HG03060 (cell line): ENCODE measurements at regions not wholly inside any gene's neighbourhood (a gene's known extent, or its start where the extent isn't known, plus 50 kb on each side); places are given as distances from the start of the nearest gene placed in this dataset.
"Not testable (repeated sequence)": the region's sequence is repeated elsewhere in the genome, so short reads cannot be mapped to it uniquely, and the experiment has no call there.

ENCODE experiments used
- ATAC-seq: cut with Tn5 transposase; IDR thresholded peaks from one replicate; pipeline ENCODE4 v1.9.1; 2021; ENCODE audit warnings: low read depth, moderate number of reproducible peaks; ENCODE audit not compliant: unreplicated experiment

DNA sequence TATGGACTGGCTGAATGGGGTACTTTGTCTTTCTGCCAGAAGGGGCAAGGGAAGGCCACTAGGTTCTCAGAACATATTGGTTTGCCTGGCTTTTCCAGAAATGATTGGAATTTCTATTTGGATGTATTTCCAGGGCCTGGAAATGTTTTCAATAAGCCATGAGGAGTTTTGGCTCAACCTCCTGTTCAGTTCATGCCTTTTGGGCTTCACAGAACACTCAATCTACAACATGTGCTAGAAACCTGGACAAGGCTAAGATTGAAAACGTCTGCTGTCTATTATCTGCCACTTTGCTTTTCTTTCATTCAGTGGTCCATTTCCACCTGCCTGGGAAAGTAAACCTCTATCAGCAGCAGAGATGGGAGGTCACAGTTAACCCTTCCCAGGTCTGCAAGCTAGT is 793.4 kb downstream of the TENT5A start:
- no peak for ATAC-seq

DNA sequence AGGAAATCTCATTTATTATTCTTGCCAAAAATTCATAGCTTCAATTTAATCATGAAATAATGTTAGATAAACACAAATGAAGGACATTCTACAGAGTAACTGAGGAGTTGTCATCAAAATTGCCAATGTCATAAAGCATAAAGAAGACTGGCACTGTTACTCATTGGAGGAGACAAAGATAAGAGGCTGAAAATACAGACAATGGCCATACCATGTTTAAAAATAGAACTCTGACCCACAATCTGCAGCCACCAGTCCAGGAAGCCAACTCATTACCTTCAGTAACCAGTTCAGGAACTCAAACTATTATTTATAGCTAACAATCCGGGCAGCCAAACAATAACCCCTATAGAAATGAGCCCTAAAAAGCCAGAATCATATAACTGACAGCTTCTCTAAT is 795.6 kb downstream of the TENT5A start:
- ATAC-seq = no peak

DNA sequence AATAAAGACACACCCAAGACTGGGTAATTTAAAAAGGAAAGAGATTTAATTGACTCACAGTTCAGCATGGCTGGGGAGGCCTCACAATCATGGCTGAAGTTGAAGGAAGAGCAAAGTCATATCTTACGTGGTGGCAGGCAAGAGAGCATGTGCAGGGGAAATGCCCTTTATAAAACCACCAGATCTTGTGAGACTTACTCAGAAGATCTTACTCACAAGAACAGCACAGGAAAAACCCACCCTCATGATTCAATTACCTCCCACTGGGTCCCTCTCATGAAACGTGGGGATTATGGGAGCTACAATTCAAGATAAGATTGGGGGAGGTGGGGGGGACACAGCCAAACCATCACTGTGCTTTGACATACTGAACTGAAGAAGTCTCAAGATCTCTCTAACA is 800.0 kb downstream of the TENT5A start:
- ATAC-seq = not testable (repeated sequence)

DNA sequence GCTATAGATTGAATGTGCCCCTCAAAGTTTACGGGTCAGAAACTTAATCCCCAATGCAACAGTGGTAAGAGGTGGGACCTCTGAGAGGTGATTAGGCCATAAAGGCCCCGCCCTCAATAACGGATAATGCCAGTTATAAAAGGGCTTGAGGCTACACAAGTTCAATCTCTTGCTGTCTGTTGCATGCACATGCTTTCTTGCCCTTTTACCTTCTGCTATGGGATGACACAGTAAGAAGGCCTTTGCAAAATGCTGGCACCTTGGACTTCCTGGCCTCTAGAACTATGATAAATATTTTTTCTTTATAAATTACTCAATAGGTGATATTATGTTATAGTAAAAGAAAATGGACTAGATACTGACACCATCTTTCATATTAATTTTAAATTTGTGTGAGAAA is 806.1 kb downstream of the TENT5A start:
- ATAC-seq = no peak

DNA sequence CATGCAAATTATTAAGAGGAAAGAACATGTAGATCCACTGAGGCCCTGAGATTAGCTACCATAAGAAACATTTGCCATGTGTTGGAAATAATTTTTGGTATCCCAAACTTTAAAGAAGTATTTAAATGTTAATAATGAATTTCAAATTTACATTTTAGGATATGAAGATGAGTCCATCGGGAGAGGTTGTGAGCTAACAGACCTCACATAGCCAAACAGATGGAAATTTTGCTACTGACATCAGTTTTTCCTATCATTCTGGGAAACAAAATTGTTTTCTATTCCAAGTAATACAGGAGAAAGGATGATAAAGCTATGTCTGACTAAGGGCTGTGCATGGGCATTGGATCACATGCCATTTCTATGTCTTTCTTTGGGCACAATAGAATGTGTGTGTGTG is 809.6 kb downstream of the TENT5A start:
- ATAC-seq = no peak

DNA sequence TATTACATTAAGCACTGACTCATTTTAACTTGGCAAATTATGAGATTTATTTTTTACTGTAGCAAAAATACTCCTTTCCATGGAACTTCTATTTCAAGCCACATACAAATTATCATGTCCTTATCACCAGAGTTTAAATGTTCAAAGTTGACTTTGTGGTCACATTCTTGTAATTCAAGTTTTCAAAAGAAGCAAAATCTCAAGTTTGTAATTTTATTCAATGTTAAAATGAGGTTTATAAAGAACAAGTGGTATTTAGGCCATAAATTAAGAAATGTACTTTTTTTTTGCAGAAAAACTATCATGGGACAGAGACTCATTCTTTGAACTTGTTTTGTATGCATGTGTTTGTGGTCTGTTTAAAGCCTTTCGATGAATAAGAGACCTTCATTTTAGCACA is 811.5 kb downstream of the TENT5A start:
- no peak for ATAC-seq

DNA sequence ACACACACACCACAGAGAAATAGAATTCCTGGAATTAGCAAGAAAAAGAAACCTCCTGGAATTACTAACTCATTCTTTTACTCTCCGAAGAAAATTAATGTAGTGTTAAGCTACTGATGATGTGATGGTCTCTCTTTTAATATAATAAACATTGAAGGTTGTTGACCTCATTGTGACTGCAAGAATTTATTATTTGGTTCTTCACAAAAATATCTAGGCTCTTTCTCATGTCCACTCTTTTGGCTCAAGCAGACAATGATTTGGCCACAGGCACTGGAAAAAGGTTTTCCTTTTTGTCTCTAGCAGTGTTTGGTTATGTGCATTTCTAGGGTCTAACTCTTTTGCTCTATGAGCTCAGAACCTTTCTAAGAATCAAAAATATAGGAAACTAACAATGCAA is 811.9 kb downstream of the TENT5A start:
- no peak for ATAC-seq

DNA sequence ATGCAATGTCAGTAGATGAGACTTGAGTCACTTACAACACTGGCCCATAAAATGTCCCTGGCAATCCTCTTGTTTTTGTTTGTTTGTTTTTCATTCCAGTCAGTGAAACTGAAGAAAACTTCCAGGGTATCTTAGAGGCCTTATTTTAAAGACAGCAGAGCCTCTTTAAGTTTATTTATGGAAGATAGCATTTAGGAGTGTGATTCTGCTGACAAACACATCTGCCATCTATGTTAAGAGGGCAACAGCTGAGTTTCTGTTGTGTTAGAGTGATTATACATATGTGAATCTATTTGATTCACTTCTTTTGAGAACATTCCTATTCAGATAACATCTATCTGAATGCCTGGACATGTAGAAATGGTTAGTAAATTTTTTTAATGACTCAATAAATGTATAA is 812.6 kb downstream of the TENT5A start:
- ATAC-seq = no peak

DNA sequence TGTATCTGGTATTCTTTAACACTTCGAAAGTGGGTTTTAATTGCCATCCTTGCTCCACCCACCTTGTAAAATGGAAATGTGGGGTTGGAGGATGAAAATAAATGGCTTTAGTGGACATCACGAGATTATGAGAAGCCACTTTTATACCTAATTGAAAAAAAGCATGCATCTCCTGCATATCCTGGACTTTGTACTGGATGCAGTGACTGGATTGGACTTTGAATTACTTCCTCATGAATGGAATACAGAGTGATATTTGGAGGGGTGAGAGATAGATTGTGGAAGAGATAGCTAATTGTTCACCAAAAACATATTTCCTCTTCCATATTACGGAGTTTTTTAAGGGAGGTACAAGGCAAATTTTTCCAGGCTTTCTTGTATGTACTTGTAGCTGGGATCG is 813.0 kb downstream of the TENT5A start:
- ATAC-seq = no peak

DNA sequence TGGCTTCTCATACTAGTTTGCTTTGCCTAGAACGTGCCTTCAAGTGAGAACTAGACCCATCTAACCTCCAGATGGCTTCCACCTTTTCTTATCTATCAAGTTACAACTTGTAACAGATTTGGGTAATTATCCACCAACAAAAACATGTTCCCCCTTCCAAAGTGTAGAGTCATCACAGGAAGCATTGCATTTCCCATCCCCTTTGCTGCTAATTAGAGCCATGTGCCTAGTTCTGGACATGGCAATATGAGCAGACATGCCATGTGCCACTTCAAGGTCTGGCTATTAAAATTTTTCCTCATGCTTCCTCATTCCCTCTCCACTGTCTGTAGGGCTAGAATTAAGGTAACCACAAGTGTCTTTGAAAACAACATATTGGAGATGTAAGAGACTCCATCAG is 814.4 kb downstream of the TENT5A start:
- ATAC-seq = no peak

DNA sequence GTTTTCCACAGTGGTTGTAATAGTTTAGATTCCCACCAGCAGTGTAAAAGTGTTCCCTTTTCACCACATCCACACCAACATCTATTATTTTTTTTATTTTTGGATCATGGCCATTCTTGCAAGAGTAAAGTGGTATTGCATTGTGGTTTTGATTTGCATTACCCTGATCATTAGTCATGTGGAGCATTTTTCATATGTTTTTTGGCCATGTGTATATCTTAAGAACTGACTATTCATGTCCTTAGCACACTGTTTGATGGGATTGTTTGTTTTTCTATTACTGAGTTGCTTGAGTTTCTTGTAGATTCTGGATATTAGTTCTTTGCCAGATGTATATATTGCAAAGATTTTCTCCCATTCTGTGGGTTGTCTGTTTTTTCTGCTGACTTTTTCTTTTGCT is 820.1 kb downstream of the TENT5A start:
- ATAC-seq = no peak

DNA sequence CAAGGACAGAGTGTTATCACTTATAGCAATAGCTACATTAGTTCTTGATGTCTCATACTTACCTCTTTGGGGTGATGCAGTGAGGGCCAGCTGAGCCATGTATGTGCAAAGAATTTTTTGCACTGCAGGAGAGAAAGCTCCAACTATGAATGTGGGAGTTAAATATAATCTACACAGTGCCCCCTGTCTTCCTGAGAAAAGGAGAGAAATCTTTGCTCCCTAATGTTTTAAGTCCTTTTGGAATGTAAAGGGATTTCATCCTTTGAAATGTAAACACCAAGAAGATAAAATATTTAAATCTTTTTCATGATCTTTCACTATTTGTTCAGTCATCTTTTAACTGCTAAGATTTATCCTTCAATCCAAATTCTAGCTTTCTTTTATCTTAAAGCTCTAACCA is 822.1 kb downstream of the TENT5A start:
- no peak for ATAC-seq

DNA sequence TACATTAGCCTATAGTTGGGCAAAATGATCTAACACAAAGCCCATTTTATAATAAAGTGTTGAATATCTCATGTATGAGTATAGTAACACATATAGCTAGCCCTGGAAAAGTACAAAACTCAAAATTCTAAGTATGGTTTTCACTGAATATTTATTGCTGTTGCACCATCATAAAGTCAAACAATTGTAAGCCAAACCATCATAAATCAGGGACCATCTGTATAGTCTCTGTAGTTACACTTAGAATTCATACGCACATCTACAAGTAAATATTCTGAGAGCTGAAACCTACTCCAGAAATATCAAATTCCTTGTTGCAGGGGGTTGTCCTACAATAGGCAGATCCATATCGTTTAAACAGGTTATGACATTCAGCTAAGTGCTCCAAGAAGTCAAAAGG is 817.3 kb downstream of the BCKDHB start:
- no peak for ATAC-seq

DNA sequence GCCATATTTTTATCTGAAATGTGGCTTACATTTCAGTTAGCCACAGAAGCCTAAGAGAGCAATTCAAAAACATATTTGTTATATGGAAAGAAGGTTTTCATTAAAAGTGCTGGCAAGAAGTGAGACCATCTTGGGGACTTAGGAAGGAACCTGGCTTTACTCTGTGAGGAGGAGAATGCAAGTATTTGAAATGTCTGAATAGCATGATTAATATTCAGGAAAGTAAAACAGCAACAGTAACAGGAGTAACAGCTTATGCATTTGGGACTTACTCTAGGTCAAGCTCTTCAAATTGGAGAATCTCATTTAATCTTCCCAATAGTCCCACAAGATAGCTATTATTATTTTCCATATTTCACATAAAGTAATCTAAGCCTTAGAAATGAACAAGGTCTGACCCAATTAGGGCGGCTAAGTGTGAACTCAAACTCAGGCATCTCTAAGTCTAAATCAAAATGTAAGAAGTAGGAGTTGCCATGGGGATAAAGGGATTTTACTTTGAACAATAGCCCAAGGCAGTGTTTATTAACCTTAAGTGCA is 816.5 kb downstream of the BCKDHB start:
- no peak for ATAC-seq

DNA sequence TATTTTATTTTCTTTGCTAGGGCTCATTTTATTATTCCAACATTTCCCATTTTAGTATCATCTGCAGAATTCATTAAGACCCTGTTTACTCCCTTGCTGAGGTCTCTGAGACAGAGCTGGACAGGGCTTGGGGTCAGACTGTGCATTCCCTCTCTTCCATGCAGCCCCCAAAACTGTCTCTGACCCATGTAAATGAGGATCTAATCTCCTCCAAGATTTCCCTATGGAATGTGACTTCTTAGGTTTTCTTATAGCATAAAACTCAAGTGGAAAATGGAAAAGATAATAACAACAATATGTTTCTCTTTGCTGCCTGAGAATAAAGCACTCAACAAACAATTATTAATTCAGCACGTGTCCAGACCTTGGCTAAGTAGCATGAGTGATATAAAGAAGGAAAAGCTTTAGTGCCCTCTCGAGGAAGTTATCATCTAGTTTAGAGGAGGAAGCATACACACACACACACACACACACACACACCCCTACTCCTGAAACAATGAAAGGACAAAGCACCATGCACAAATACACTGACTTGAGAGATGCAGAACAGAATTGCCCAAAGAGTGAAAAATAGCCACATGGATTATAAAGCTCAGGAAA is 815.5 kb downstream of the BCKDHB start:
- ATAC-seq = no peak

DNA sequence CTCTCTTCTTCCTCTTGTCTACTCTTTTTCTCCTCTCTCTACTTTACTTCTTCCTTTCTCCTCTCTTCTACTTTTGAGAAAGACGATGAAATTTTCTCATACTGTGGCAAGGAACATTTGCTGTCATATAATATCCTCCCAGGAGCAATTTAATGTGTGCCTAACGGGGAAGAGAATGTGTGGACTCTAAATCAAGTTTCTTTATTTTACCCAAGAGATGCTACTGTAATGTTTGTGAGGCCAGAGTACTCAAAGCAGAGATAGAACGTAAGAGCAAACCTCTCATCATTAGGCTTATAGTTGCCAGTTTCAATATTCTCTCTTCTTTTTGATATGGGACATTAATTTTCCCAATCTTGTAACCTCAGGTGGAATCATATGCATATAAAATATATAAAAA is 801.4 kb downstream of the BCKDHB start:
- no peak for ATAC-seq

DNA sequence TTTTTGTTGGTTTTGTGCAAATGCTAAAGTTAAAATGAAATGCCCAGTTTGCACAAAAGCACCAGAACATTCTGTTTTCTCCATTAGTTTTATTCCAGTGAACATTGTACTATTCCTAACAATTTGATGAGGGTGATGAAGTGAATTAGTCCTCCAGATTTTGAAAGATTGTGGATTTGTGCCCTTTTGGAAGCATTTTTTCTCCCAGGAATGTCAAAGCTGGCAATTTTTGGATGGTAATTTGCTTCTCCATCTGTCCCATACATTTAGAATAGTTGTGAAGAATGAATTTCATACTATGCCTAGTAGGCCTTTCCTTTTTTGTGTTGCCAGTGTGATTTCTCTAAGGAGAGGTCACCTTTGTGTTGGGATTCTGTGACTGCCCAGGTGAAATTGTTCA is 797.2 kb downstream of the BCKDHB start:
- ATAC-seq = no peak

DNA sequence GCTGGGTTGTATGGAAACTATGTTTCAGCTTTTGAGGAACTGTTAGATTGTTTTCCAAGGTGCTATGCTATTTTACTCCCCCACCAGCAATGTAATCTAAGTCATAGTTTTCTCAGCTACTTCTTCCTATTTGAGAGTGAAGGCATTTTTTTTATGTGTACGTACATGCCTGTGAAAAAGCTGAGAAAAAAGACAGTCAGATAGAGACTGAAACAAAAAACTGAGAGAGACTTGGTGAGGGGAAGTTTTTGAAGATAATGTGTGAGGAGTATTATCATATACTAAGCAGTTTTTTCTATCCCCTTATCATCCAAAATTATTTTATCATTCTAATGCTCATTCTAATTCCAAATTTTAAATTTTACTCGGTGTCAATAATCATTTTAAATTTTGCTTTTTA is 780.0 kb downstream of the BCKDHB start:
- no peak for ATAC-seq

DNA sequence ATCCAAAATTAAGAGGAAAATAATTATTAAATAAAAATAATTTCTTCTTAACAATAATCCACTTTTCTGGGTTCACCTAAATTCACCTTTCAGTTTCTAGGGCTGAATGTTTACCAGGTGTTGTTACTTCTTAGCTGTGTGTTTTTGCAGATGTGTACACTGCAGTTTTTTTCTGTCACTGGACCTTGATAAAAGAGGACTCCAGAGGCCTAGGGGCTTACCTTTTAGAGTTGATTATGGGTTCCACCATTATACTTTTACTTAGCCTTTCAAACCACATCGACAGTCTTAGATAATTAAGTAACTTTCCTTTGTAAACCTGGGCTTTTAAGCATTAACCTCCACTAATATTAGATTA is 766.5 kb downstream of the BCKDHB start:
- no peak for ATAC-seq

DNA sequence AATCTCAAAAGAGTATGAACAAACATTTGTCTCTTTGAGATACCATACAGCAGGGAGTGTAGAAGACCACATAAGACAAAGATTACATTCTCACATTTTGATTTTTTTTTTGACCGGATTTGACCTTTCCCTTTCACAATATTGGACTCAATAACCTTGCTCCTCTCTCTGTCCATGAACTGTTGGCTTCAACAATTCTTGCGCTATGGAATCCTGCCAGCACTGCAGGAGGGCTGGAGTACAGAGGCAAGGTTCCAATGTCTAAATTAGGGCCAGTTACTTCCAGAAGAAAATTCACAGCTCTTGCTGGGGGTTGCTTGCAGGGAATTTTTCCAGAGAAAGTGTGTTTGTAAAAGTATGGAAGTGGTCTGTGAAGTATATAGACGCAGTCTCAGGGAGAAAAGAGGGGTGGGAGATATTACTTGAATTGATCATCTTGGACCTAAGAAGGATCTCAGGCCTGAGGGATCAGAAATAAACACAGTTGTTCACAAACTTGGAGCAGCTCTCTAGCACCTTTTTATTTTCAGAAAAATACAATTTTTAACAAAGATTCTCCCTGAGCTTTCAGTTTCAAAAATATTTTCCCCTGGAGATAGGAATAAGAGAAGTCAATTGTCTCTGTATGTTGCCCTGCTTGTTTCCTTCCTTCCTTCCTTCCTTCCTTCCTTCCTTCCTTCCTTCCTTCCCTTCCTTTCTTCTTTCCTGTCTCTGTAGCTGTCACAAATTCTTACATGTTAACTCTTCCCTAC is 765.9 kb downstream of the BCKDHB start:
- ATAC-seq = no peak

DNA sequence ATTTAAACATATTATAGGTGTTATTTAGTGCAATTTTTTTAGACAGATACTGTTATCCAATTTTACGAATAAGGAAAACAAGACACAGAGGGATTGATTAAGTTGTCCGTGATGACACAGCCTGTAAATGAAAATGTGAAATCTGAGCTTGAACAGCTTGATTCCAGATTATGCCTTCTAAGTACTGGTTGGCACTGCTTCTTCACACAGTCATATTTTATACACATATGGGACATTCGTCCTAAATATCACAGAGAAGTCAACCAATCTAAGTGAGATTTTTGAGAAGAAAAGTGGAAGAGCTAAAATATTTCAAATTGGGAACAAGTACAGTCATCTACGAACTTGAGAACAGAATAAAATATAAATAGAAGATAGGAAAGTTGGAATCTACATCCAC is 756.3 kb downstream of the BCKDHB start:
- ATAC-seq = no peak

DNA sequence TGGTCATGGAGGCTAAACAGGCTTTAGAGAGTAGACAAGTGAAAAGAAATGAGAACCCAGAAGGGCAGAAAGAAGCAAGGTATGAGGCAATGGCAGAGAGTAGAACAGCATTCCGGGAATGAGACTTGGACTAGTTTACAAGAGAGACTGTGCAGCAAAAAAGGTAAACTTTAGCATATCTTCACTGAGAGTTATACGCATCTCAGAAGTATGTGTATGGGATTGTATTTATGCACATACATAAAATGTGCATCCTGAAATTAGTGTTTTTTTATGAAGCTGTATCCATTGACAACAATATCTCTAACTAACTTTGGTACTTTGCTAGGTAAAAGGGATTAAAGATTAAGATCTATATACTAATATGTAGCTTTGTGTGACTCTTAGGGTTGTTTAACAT is 753.6 kb downstream of the BCKDHB start:
- no peak for ATAC-seq
